ENCODE measurements at regions not wholly inside any gene's neighbourhood (a gene's known extent, or its start where the extent isn't known, plus 50 kb on each side); places are given as distances from the start of the nearest gene placed in this dataset.
"Not testable (repeated sequence)": the region's sequence is repeated elsewhere in the genome, so short reads cannot be mapped to it uniquely, and the experiment has no call there.

GRCh38 chr12:40170593-40170992 lies 54.2 kb upstream of the LRRK2 start:
- CTCF ChIA-PET = interaction anchor here (0.7 to 0.9 kb wide), 2 partner anchors 19 to 165 kb away, joined by 3 to 4 read pairs; no protein-coding TSS in a partner anchor
- no peak overlapping the region for H3K4me2 ChIP-seq
- TF ChIP-seq MAX (IDR thresholded peaks at IDR 0.05) = no peak
- no peak for TF ChIP-seq ATOH8 (CRISPR knock-in tag; IDR thresholded peaks at IDR 0.05; ENCODE audit: low read depth)
- no peak overlapping the region for H3K27ac ChIP-seq
- no peaks in the 10 kb centered on the region for H3K4me1 ChIP-seq
- no peaks in the 10 kb centered on the region for H3K9me3 ChIP-seq
- FAIRE-seq (no peak), ATAC-seq (no peak), DNase-seq (ENCODE audit: low read depth in 1 of 2, low spot score in 1 of 2) (no peak)
- H3K4me3 ChIP-seq = no peak overlapping the region
- WGBS (ENCODE audit: missing lambda C conversion rate) = 58% methylated on average over 5 of the region's 5 CpGs
- POLR2A ChIA-PET = no interaction called here

- CTCF ChIA-PET = interaction anchor here (0.6 kb wide), 1 partner anchor 32 kb away, joined by 3 read pairs; no protein-coding TSS in a partner anchor
Observed at GRCh38 chr12:40168868-40169267, 55.9 kb upstream of the LRRK2 start.

GRCh38 chr12:40168419-40168818 lies 56.4 kb upstream of the LRRK2 start:
- WGBS (ENCODE audit: missing lambda C conversion rate) = 90% methylated on average over 3 of the region's 3 CpGs
- FAIRE-seq; H3K27ac ChIP-seq; CTCF ChIA-PET; H3K9me3 ChIP-seq; DNase-seq (ENCODE audit: low read depth in 1 of 2, low spot score in 1 of 2); H3K4me1 ChIP-seq; POLR2A ChIA-PET; H3K4me2 ChIP-seq; ATAC-seq; H3K4me3 ChIP-seq: not testable (repeated sequence)

More at GRCh38 chr12:40168868-40169267, 55.9 kb upstream of the LRRK2 start:
- H3K4me1 ChIP-seq = no peaks in the 10 kb centered on the region
- H3K27ac ChIP-seq = no peak overlapping the region
- POLR2A ChIA-PET = no interaction called here
- DNase-seq (ENCODE audit: low read depth in 1 of 2, low spot score in 1 of 2) (no peak), ATAC-seq (no peak), FAIRE-seq (peak; percentile 46)
- WGBS (ENCODE audit: missing lambda C conversion rate) = 45% methylated on average over 2 of the region's 2 CpGs
- H3K9me3 ChIP-seq = no peaks in the 10 kb centered on the region
- TF ChIP-seq RFX5 (IDR thresholded peaks at IDR 0.05) (no peak), USF2 (IDR thresholded peaks at IDR 0.05) (no peak), MAZ (IDR thresholded peaks at IDR 0.05; ENCODE audit: borderline replicate concordance, low read depth, low read length) (no peak)
- no peak overlapping the region for H3K4me3 ChIP-seq
- no peak overlapping the region for H3K4me2 ChIP-seq

GRCh38 chr12:40168001-40168400 lies 56.8 kb upstream of the LRRK2 start:
- WGBS (ENCODE audit: missing lambda C conversion rate) = 70% methylated on average over 3 of the region's 3 CpGs
- Histone ChIP-seq H3K27ac (no peak overlapping the region), H3K4me1 (no peaks in the 10 kb centered on the region), H3K4me3 (no peak overlapping the region), H3K9me3 (no peaks in the 10 kb centered on the region), H3K4me2 (no peak overlapping the region)
- CTCF ChIA-PET = no interaction called here
- FAIRE-seq (peak; percentile 28), ATAC-seq (no peak), DNase-seq (ENCODE audit: low read depth in 1 of 2, low spot score in 1 of 2) (no peak)
- TF ChIP-seq BHLHE40 (IDR thresholded peaks at IDR 0.05; ENCODE audit: low read depth, low read length) (no peak), CEBPB (IDR thresholded peaks at IDR 0.05) (no peak), CHD4 (IDR thresholded peaks at IDR 0.05; ENCODE audit: borderline replicate concordance) (no peak), HOXB5 (CRISPR knock-in tag; IDR thresholded peaks at IDR 0.05) (no peak), NFE2L2 (conservative IDR thresholded peaks at IDR 0.05; ENCODE audit: low read length) (no peak), FOSL2 (IDR thresholded peaks at IDR 0.05) (no peak), FOSL2 (CRISPR knock-in tag; IDR thresholded peaks at IDR 0.05) (peak; percentile 21; the same call in 1 of the 2 replicates)
- POLR2A ChIA-PET = no interaction called here

GRCh38 chr12:40165179-40165578 lies 59.3 kb upstream of the SLC2A13 start:
- Histone ChIP-seq H3K4me1 (no peaks in the 10 kb centered on the region), H3K4me3 (no peak overlapping the region), H3K27ac (no peak overlapping the region), H3K9me3 (no peaks in the 10 kb centered on the region), H3K4me2 (no peak overlapping the region)
- 86% methylated on average over 2 of the region's 2 CpGs for WGBS (ENCODE audit: missing lambda C conversion rate)
- TF ChIP-seq CBX8 (IDR thresholded peaks at IDR 0.05) (no peak), NPAS2 (CRISPR knock-in tag; IDR thresholded peaks at IDR 0.05; ENCODE audit: borderline replicate concordance) (no peak), CTCF (IDR thresholded peaks at IDR 0.05) (no peak), SMC3 (IDR thresholded peaks at IDR 0.05) (no peak), CEBPB (IDR thresholded peaks at IDR 0.05) (no peak), PBX3 (IDR thresholded peaks at IDR 0.05) (no peak), CHD2 (IDR thresholded peaks at IDR 0.05; ENCODE audit: low read length, partially characterized antibody) (no peak), PHF8 (IDR thresholded peaks at IDR 0.05; ENCODE audit: borderline replicate concordance, low read depth) (no peak), TFCP2L1 (CRISPR knock-in tag; IDR thresholded peaks at IDR 0.05) (no peak)
- no peak for ATAC-seq
- FAIRE-seq = no peak
- CTCF ChIA-PET = no interaction called here
- no peak for DNase-seq (ENCODE audit: low read depth in 1 of 2, low spot score in 1 of 2)
- POLR2A ChIA-PET = no interaction called here
